K562 (cell line): ENCODE measurements at regions not wholly inside any gene's neighbourhood (a gene's known extent, or its start where the extent isn't known, plus 50 kb on each side); places are given as distances from the start of the nearest gene placed in this dataset.

Experiments
- ATAC-seq: fragments of 200-7000 bp; cut with Tn5 transposase; 3 replicates; pipeline ENCODE4 v1.9.1; 2020; ENCODE audit warnings: moderate library complexity
- BruUV-seq: library from RNA; stranded (reverse); fragments of 400-500 nt; replicated peaks from 2 replicates; lab custom pipeline; 2021; lab: Mats Ljungman, UMichigan
- CTCF ChIA-PET: fragments of 300-600 bp; formaldehyde crosslinking; extraction: SDS; loops from one replicate; lab custom pipeline; 2021; ENCODE audit warnings: low intra/inter-chr PET ratio; lab: Yijun Ruan, JAX
- POLR2A ChIA-PET: fragments of 300-600, 350-650 bp; sonication (Branson Sonifier 250); formaldehyde crosslinking; extraction: SDS; loops from one replicate; lab custom pipeline; 2021; ENCODE audit warnings: antibody characterized with exemption, inconsistent platforms; lab: Yijun Ruan, JAX
- DNase-seq, 4 experiments: peaks; one replicate each; pipeline versions ENCODE4 v3.0.0 to v3.0.0-alpha.2; 2011 to 2018; ENCODE audit warnings: low spot score in 3 of 4, mixed read lengths in 3 of 4; ENCODE audit errors: extremely low read depth in 1 of 4
- FAIRE-seq: peaks from 2 replicates; lab custom pipeline; 2011; peaks lifted over from hg19 to GRCh38; lab: Jason Lieb, UNC
- H2AFZ ChIP-seq: 2 replicates; pipeline ENCODE4 v1.6.0; 2011; ENCODE audit warnings: low read depth, low read length, control low read depth, inconsistent platforms
- H3K27ac ChIP-seq: fragments of 200-600 bp; 3 replicates; pipeline ENCODE4 v1.8.0; 2011; ENCODE audit warnings: low read depth, mild to moderate bottlenecking, control low read depth, inconsistent platforms, low read length, moderate library complexity, mixed read lengths; ENCODE audit errors: extremely low read depth
- H3K27me3 ChIP-seq, 2 experiments: fragments of 300-600 bp in 1 of 2; 2 replicates in 1 of 2; 3 replicates in 1 of 2; pipeline versions ENCODE4 v1.6.0 to v1.8.0; 2011; ENCODE audit warnings: inconsistent platforms in 2 of 2, low read length in 2 of 2, mild to moderate bottlenecking in 1 of 2, mixed read lengths in 1 of 2, moderate library complexity in 1 of 2; ENCODE audit not compliant: control insufficient read depth in 2 of 2, insufficient read depth in 2 of 2
- H3K36me3 ChIP-seq: fragments of 300-600 bp; 3 replicates; pipeline ENCODE4 v1.8.0; 2011; ENCODE audit warnings: mild to moderate bottlenecking, low read length, inconsistent platforms; ENCODE audit not compliant: control insufficient read depth, insufficient read depth
- H3K4me1 ChIP-seq, 2 experiments: fragments of 200-600 bp in 1 of 2; replicated peaks in 1 of 2; 2 replicates in 1 of 2; 3 replicates in 1 of 2; pipeline versions ENCODE4 v1.5.1 to v1.8.0; 2011; ENCODE audit warnings: inconsistent platforms in 2 of 2, low read length in 2 of 2, mild to moderate bottlenecking in 1 of 2, mixed read lengths in 1 of 2, moderate library complexity in 1 of 2; ENCODE audit not compliant: control insufficient read depth in 2 of 2, insufficient read depth in 2 of 2
- H3K4me2 ChIP-seq: 2 replicates; pipeline ENCODE4 v1.6.1; 2011; ENCODE audit warnings: low read length, control low read depth, inconsistent platforms, mixed read lengths; ENCODE audit not compliant: insufficient read depth
- H3K4me3 ChIP-seq: fragments of 200-600 bp; sonication (generic), shearing (Covaris generic); 2 replicates; pipeline ENCODE4 v1.5.1; 2016; ENCODE audit warnings: control low read depth, inconsistent platforms
- H3K79me2 ChIP-seq: fragments of 200-600 bp; 3 replicates; pipeline ENCODE4 v1.8.0; 2011; ENCODE audit warnings: low read length, inconsistent platforms; ENCODE audit not compliant: control insufficient read depth, insufficient read depth
- H3K9ac ChIP-seq, 2 experiments: 2 replicates each; pipeline versions ENCODE4 v1.6.0 to v1.6.1; 2011; ENCODE audit warnings: low read depth in 2 of 2, low read length in 2 of 2, control low read depth in 1 of 2, inconsistent platforms in 1 of 2, mild to moderate bottlenecking in 1 of 2, mixed read lengths in 1 of 2; ENCODE audit not compliant: insufficient read depth in 1 of 2
- H3K9me1 ChIP-seq: one replicate; pipeline ENCODE4 v1.6.0; 2011; ENCODE audit warnings: inconsistent platforms, mild to moderate bottlenecking, low read length, moderate library complexity; ENCODE audit not compliant: control insufficient read depth, insufficient read depth
- H3K9me3 ChIP-seq: replicated peaks from 2 replicates; pipeline ENCODE4 v1.5.1; 2011; ENCODE audit warnings: low read depth, low read length, inconsistent platforms; ENCODE audit not compliant: control insufficient read depth, insufficient read depth
- H4K20me1 ChIP-seq: replicated peaks from 2 replicates; pipeline ENCODE4 v1.6.1; 2011; ENCODE audit warnings: low read length, inconsistent platforms, mixed read lengths; ENCODE audit not compliant: control insufficient read depth, insufficient read depth
- CEBPG ChIP-seq, 3 experiments: fragments of 200-800 bp in 1 of 3; sonication (Bioruptor generic) in 1 of 3; sonication (generic) in 1 of 3; formaldehyde crosslinking in 1 of 3; IDR thresholded peaks in 2 of 3; conservative IDR thresholded peaks in 1 of 3; 2 replicates each; pipeline versions ENCODE4 v1.6.1 to v1.8.0; 2016 to 2022; ENCODE audit warnings: missing compliant biosample characterization in 2 of 3, missing genetic modification characterization in 2 of 3, mild to moderate bottlenecking in 1 of 3, missing genetic modification reagents in 1 of 3
- EP400 ChIP-seq: fragments of 450-650 bp; IDR thresholded peaks from 2 replicates; pipeline ENCODE4 v1.6.1; 2017; ENCODE audit warnings: antibody characterized with exemption, mild to moderate bottlenecking, moderate library complexity
- FOSL1 ChIP-seq: fragments of 200-800 bp; sonication (Bioruptor generic); conservative IDR thresholded peaks from 2 replicates; pipeline ENCODE4 v1.6.1; 2016; ENCODE audit warnings: missing genetic modification characterization, missing compliant biosample characterization
- HIVEP1 ChIP-seq: fragments of 250-450 bp; sonication (Bioruptor Pico); IDR thresholded peaks from 2 replicates; pipeline ENCODE4 v1.4.0; 2020; ENCODE audit warnings: mild to moderate bottlenecking
- MCM5 ChIP-seq: fragments of 450-650 bp; IDR thresholded peaks from 2 replicates; pipeline ENCODE4 v1.6.1; 2016; ENCODE audit warnings: low read depth
- SRSF1 ChIP-seq: fragments of 200-400 bp; formaldehyde crosslinking; IDR thresholded peaks from 2 replicates; pipeline ENCODE4 v1.6.1; 2017; ENCODE audit warnings: mild to moderate bottlenecking, low read depth, low read length, moderate library complexity
- TRIM28 ChIP-seq: fragments of 450-650 bp; IDR thresholded peaks from 2 replicates; pipeline ENCODE4 v1.6.1; 2017
- U2AF2 ChIP-seq: fragments of 200-400 bp; formaldehyde crosslinking; optimal IDR thresholded peaks from 2 replicates; pipeline ENCODE3; 2017; ENCODE audit warnings: low read depth, mild to moderate bottlenecking, low read length
- ZNF316 ChIP-seq: fragments of 450-650 bp; IDR thresholded peaks from 2 replicates; pipeline ENCODE4 v1.6.1; 2016
- WGBS: fragments of 100-300 bp; shearing (Covaris generic); methylation state at CpG from one replicate; pipeline ENCODE4 v1.1.6; 2016; ENCODE audit warnings: low coverage, mixed read lengths; ENCODE audit not compliant: insufficient coverage; ENCODE audit errors: missing lambda C conversion rate; 5-methylcytosine and 5-hydroxymethylcytosine counted together
- in situ Hi-C: fragments of 300-500 bp; cut with MboI; formaldehyde crosslinking; loops from 4 replicates; pipeline ENCODE4 v1.15.0; 2018; ENCODE audit warnings: inconsistent platforms, mixed read lengths
- intact Hi-C: fragments of 100-400 bp; cut with micrococcal nuclease; formaldehyde crosslinking; loops from 2 replicates; pipeline ENCODE4 v1.14.2; 2022
- TF ChIP-seq, protein P1 (sequence below): fragments of 450-650 bp; formaldehyde crosslinking; IDR thresholded peaks from 2 replicates; pipeline ENCODE4 v1.4.0; 2022; ENCODE audit warnings: missing genetic modification characterization
- TF ChIP-seq, protein P2 (sequence below): sonication (generic); formaldehyde crosslinking; IDR thresholded peaks from 2 replicates; pipeline ENCODE4 v1.8.1; 2023; ENCODE audit warnings: mild to moderate bottlenecking, missing genetic modification reagents, moderate library complexity
- TF ChIP-seq, protein P3 (sequence below), 2 experiments: fragments of 200-800 bp in 1 of 2; sonication (Bioruptor generic) in 1 of 2; sonication (generic) in 1 of 2; formaldehyde crosslinking in 1 of 2; IDR thresholded peaks in 1 of 2; conservative IDR thresholded peaks in 1 of 2; 2 replicates each; pipeline versions ENCODE4 v1.5.0 to v1.6.1; 2016 to 2020; ENCODE audit warnings: missing compliant biosample characterization in 1 of 2, missing genetic modification characterization in 1 of 2, missing genetic modification reagents in 1 of 2

DNA sequence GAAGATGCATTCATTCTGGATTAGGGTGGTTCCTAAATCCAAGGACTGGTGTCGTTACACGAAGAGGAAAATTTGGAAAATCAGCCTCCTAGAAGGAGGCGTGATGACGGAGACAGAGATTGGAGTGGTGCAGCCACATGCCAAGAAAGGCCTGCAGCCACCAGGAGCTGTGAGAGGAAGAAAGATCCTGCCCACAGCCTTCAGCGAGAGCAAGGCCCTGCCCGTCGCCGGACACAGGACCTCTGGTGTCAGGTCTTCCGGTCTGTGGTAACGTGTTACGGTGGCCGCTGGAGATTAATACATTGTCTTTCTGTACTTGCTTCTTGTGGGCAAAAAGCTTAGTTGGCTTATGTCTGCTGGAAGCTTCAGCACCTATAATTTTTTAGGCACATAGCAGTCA lies 1045.8 kb downstream of the BRD1 start:
- H3K9me1 ChIP-seq = no peaks in the 10 kb centered on the region
- no TSS peak for BruUV-seq
- FAIRE-seq (no peak), DNase-seq (no peak), ATAC-seq (no peak)
- WGBS = 3% methylated on average over 11 of the region's 12 CpGs
- intact Hi-C loops = no loop called here
- no peaks in the 10 kb centered on the region for H3K79me2 ChIP-seq
- H3K36me3 ChIP-seq = no peaks in the 10 kb centered on the region
- H4K20me1 ChIP-seq = no peaks in the 10 kb centered on the region
- CTCF ChIA-PET = no interaction called here
- no peak overlapping the region for H3K4me3 ChIP-seq
- no peak for TF ChIP-seq HIVEP1 (CRISPR knock-in tag)
- no peak for TF ChIP-seq FOSL1 (tag)
- no peak for TF ChIP-seq MCM5
- TF ChIP-seq, protein P1, sequence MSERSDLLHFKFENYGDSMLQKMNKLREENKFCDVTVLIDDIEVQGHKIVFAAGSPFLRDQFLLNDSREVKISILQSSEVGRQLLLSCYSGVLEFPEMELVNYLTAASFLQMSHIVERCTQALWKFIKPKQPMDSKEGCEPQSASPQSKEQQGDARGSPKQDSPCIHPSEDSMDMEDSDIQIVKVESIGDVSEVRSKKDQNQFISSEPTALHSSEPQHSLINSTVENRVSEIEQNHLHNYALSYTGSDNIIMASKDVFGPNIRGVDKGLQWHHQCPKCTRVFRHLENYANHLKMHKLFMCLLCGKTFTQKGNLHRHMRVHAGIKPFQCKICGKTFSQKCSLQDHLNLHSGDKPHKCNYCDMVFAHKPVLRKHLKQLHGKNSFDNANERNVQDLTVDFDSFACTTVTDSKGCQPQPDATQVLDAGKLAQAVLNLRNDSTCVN (CRISPR knock-in tag) = no peak
- TF ChIP-seq ZNF316 = no peak
- no peak for TF ChIP-seq SRSF1
- TF ChIP-seq, protein P2, sequence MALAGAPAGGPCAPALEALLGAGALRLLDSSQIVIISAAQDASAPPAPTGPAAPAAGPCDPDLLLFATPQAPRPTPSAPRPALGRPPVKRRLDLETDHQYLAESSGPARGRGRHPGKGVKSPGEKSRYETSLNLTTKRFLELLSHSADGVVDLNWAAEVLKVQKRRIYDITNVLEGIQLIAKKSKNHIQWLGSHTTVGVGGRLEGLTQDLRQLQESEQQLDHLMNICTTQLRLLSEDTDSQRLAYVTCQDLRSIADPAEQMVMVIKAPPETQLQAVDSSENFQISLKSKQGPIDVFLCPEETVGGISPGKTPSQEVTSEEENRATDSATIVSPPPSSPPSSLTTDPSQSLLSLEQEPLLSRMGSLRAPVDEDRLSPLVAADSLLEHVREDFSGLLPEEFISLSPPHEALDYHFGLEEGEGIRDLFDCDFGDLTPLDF (CRISPR knock-in tag) = no peak
- no peak for TF ChIP-seq U2AF2
- no peak for TF ChIP-seq CEBPG (CRISPR knock-in tag; IDR thresholded peaks at IDR 0.05)
- TF ChIP-seq CEBPG (tag; conservative IDR thresholded peaks at IDR 0.05 in 1 of 2, IDR thresholded peaks at IDR 0.05 in 1 of 2) = no peak
- no peak for TF ChIP-seq EP400
- TF ChIP-seq, protein P3, sequence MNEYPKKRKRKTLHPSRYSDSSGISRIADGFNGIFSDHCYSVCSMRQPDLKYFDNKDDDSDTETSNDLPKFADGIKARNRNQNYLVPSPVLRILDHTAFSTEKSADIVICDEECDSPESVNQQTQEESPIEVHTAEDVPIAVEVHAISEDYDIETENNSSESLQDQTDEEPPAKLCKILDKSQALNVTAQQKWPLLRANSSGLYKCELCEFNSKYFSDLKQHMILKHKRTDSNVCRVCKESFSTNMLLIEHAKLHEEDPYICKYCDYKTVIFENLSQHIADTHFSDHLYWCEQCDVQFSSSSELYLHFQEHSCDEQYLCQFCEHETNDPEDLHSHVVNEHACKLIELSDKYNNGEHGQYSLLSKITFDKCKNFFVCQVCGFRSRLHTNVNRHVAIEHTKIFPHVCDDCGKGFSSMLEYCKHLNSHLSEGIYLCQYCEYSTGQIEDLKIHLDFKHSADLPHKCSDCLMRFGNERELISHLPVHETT (CRISPR knock-in tag; conservative IDR thresholded peaks at IDR 0.05 in 1 of 2, IDR thresholded peaks at IDR 0.05 in 1 of 2) = no peak
- TF ChIP-seq TRIM28 = no peak
- POLR2A ChIA-PET = no interaction called here
- no peak overlapping the region for H3K9ac ChIP-seq
- in situ Hi-C loops = no loop called here
- no peaks in the 10 kb centered on the region for H3K9me3 ChIP-seq
- no peak overlapping the region for H2AFZ ChIP-seq
- H3K27ac ChIP-seq = no peak overlapping the region
- no peak overlapping the region for H3K4me2 ChIP-seq
- peaks cover 0 to 6% of the 10 kb centered on the region in 2 experiments; a peak in 1 of 5 replicates for H3K27me3 ChIP-seq
- H3K4me1 ChIP-seq = no peaks in the 10 kb centered on the region
